HCT116 (cell line): ENCODE measurements at regions not wholly inside any gene's neighbourhood (a gene's known extent, or its start where the extent isn't known, plus 50 kb on each side); places are given as distances from the start of the nearest gene placed in this dataset.

Experiments
- SIN3A ChIP-seq: IDR thresholded peaks from 2 replicates; pipeline ENCODE4 v1.6.1; 2012; ENCODE audit warnings: low read depth
- SP1 ChIP-seq: IDR thresholded peaks from 2 replicates; pipeline ENCODE4 v1.6.1; 2012; ENCODE audit warnings: low read depth
- TF ChIP-seq, protein P1 (sequence below): IDR thresholded peaks from 2 replicates; pipeline ENCODE4 v1.6.1; 2012; ENCODE audit warnings: low read depth
- TF ChIP-seq, protein P2 (sequence below), 3 experiments: fragments of 200-600 bp in 1 of 3; sonication (generic) in 1 of 3; IDR thresholded peaks in 2 of 3; conservative IDR thresholded peaks in 1 of 3; 2 replicates each; pipeline ENCODE4 v1.5.1; 2012 to 2017; ENCODE audit warnings: low read depth in 2 of 3, low read length in 2 of 3, antibody characterized with exemption in 1 of 3, borderline replicate concordance in 1 of 3, control low read depth in 1 of 3, mild to moderate bottlenecking in 1 of 3, mixed read lengths in 1 of 3, mixed run types in 1 of 3, moderate library complexity in 1 of 3; ENCODE audit not compliant: insufficient read depth in 1 of 3

DNA sequence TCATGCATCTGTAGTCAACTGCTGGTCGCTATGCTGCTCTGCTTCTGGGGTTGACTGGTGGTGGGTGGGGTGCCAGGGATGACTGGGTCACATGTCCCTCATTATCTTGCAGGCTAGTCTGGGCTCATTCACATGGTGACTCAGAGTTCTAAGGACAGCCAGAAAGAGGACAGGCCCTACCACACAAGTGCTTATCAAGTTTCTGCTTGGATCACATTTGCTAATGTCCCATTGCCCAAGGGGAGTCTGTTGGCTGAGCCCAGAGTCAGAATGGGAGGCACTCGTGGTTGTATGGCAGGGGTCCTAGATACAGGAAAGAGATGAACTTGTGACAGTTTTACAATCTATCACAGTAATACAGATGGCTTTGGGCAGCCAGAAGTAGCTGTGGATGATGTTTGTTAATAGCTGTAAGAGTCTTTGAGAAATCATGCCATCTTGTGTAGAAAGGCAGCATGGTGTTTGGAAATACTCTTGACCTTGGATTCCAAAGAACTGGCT, 221.3 kb downstream of the GPAT3 start:
- TF ChIP-seq SIN3A (no peak), SP1 (no peak)
- TF ChIP-seq, protein P1, sequence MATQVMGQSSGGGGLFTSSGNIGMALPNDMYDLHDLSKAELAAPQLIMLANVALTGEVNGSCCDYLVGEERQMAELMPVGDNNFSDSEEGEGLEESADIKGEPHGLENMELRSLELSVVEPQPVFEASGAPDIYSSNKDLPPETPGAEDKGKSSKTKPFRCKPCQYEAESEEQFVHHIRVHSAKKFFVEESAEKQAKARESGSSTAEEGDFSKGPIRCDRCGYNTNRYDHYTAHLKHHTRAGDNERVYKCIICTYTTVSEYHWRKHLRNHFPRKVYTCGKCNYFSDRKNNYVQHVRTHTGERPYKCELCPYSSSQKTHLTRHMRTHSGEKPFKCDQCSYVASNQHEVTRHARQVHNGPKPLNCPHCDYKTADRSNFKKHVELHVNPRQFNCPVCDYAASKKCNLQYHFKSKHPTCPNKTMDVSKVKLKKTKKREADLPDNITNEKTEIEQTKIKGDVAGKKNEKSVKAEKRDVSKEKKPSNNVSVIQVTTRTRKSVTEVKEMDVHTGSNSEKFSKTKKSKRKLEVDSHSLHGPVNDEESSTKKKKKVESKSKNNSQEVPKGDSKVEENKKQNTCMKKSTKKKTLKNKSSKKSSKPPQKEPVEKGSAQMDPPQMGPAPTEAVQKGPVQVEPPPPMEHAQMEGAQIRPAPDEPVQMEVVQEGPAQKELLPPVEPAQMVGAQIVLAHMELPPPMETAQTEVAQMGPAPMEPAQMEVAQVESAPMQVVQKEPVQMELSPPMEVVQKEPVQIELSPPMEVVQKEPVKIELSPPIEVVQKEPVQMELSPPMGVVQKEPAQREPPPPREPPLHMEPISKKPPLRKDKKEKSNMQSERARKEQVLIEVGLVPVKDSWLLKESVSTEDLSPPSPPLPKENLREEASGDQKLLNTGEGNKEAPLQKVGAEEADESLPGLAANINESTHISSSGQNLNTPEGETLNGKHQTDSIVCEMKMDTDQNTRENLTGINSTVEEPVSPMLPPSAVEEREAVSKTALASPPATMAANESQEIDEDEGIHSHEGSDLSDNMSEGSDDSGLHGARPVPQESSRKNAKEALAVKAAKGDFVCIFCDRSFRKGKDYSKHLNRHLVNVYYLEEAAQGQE, result no peak
- TF ChIP-seq, protein P2, sequence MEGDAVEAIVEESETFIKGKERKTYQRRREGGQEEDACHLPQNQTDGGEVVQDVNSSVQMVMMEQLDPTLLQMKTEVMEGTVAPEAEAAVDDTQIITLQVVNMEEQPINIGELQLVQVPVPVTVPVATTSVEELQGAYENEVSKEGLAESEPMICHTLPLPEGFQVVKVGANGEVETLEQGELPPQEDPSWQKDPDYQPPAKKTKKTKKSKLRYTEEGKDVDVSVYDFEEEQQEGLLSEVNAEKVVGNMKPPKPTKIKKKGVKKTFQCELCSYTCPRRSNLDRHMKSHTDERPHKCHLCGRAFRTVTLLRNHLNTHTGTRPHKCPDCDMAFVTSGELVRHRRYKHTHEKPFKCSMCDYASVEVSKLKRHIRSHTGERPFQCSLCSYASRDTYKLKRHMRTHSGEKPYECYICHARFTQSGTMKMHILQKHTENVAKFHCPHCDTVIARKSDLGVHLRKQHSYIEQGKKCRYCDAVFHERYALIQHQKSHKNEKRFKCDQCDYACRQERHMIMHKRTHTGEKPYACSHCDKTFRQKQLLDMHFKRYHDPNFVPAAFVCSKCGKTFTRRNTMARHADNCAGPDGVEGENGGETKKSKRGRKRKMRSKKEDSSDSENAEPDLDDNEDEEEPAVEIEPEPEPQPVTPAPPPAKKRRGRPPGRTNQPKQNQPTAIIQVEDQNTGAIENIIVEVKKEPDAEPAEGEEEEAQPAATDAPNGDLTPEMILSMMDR (IDR thresholded peaks at IDR 0.05 in 2 of 3, conservative IDR thresholded peaks at IDR 0.05 in 1 of 3; ENCODE audit: borderline replicate concordance in 1 of 3, insufficient read depth in 1 of 3, low read depth in 2 of 3, low read length in 2 of 3), result no peak
